Choroid plexus epithelial cell (primary cell): ENCODE measurements at regions not wholly inside any gene's neighbourhood (a gene's known extent, or its start where the extent isn't known, plus 50 kb on each side); places are given as distances from the start of the nearest gene placed in this dataset.

ENCODE experiments used
- DNase-seq: peaks from one replicate; pipeline ENCODE4 v3.0.0-alpha.2; 2010; ENCODE audit warnings: low read depth
- H3K4me3 ChIP-seq: 2 replicates; pipeline ENCODE4 v1.5.1; 2011; ENCODE audit warnings: low read depth, mild to moderate bottlenecking, control low read depth, low read length, moderate library complexity
- CTCF ChIP-seq: conservative IDR thresholded peaks from 2 replicates; pipeline ENCODE4 v1.5.1; 2011; ENCODE audit warnings: low read depth, mild to moderate bottlenecking, control low read depth, inconsistent platforms, low read length, moderate library complexity

- DNase-seq = no peak
- no peak for TF ChIP-seq CTCF
- no peak overlapping the region for H3K4me3 ChIP-seq
These were observed 78.1 kb upstream of the PTHLH start for GRCh38 chr12:28050606-28051005.

GRCh38 chr12:28051516-28052354 is 79.2 kb upstream of the PTHLH start:
- no peak overlapping the region for H3K4me3 ChIP-seq
- peak; percentile 74 for DNase-seq
- TF ChIP-seq CTCF = no peak

DNA sequence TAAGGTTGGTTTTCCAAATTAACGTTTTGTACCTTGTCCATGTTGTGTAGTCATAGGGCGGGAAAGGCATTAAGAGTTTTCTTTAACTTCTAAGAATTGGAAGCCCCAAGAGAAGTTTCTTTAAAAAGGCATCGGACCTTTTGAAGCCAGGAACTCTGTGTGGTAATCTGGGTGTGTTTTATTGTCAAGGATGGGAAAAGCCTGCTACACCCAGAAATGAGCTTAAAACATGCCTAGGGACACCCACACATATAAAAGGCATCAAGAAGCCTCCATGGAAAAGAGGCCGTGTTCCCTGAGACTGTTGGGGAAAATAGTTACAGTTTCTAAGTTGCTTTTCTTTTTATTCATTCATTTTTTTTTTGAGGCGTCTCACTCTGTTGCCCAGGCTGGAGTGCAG is 81.0 kb upstream of the PTHLH start:
- H3K4me3 ChIP-seq = no peak overlapping the region
- no peak for TF ChIP-seq CTCF
- DNase-seq = no peak

- no peak overlapping the region for H3K4me3 ChIP-seq
- TF ChIP-seq CTCF = no peak
- no peak for DNase-seq
These were observed 82.0 kb upstream of the PTHLH start for GRCh38 chr12:28054583-28054982.

DNA sequence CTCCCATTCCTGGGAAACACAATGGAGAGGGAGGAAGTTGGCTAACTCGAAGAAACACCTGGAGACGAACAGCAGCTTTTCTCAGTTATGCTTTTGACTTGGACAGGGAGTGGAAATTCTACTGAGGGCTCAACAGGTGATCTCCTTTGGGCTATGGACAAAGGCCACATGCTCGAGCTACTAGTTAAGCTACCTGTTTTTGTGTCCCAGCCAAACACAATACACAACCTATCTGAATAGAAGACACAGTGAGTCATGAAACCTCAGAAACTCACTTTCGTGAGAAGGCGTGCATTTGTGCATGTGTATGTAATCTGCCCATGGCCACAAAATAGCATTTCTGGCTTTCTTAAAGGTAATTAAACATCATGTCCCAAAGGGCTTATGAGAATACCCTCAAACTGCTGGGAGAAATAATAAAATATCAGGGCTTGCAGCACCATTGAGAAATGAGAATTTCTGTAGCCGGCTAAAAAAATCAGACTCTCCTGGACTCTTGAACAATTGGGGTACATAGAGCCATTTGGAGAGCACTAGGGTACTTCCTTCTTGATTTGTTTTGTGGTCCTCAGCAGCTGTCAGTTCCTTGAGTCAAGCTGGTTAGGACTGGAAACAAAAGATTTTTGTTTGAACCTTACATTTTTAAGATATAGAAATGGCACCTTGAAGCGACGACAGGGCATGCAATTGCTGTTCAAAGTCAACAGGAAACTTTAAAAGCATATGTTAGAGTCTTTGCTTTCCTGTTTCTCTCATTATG is 85.5 kb upstream of the PTHLH start:
- H3K4me3 ChIP-seq = no peak overlapping the region
- TF ChIP-seq CTCF = no peak
- no peak for DNase-seq

GRCh38 chr12:28059220-28059619 is 86.7 kb upstream of the PTHLH start:
- TF ChIP-seq CTCF = no peak
- DNase-seq = no peak
- H3K4me3 ChIP-seq = no peak overlapping the region
